Lung (tissue), 11 donors: ENCODE measurements at regions not wholly inside any gene's neighbourhood (a gene's known extent, or its start where the extent isn't known, plus 50 kb on each side); places are given as distances from the start of the nearest gene placed in this dataset.

Experiments
- ATAC-seq: fragments of 200-7000 bp; cut with Tn5 transposase; one replicate; pipeline ENCODE4 v1.9.1; 2020; ENCODE audit warnings: moderate number of reproducible peaks; ENCODE audit not compliant: insufficient read depth, low FRiP score
- DNase-seq, 3 donors: peaks; one replicate each; pipeline ENCODE4 v3.0.0-alpha.2; 2013 to 2017
- H3K27ac ChIP-seq, 2 donors: one replicate each; pipeline ENCODE4 v1.5.1; 2013; ENCODE audit warnings: mild to moderate bottlenecking in 2 of 2, moderate library complexity in 2 of 2, control low read depth in 1 of 2, inconsistent platforms in 1 of 2, low read depth in 1 of 2, low read length in 1 of 2
- H3K27me3 ChIP-seq, 3 donors: one replicate each; pipeline ENCODE4 v1.5.1; 2013; ENCODE audit warnings: low read length in 2 of 3; ENCODE audit not compliant: control insufficient read depth in 3 of 3, insufficient read depth in 3 of 3
- H3K36me3 ChIP-seq, 4 donors: one replicate each; pipeline ENCODE4 v1.5.1; 2013; ENCODE audit warnings: low read length in 4 of 4, mild to moderate bottlenecking in 1 of 4, moderate library complexity in 1 of 4; ENCODE audit not compliant: control insufficient read depth in 4 of 4, insufficient read depth in 4 of 4
- H3K4me1 ChIP-seq, 5 donors: one replicate each; pipeline ENCODE4 v1.5.1; 2013; ENCODE audit warnings: low read length in 5 of 5, mild to moderate bottlenecking in 2 of 5, moderate library complexity in 1 of 5; ENCODE audit not compliant: control insufficient read depth in 5 of 5, insufficient read depth in 5 of 5
- H3K4me3 ChIP-seq: one replicate; pipeline ENCODE4 v1.5.1; 2013; ENCODE audit warnings: mild to moderate bottlenecking, control low read depth, moderate library complexity
- H3K9ac ChIP-seq, 2 donors: one replicate each; pipeline ENCODE4 v1.5.1; 2013; ENCODE audit warnings: low read length in 2 of 2, control low read depth in 1 of 2; ENCODE audit not compliant: insufficient read depth in 1 of 2
- H3K9me3 ChIP-seq, 4 donors: one replicate each; pipeline ENCODE4 v1.5.1; 2013; ENCODE audit warnings: low read length in 3 of 4, mild to moderate bottlenecking in 1 of 4, moderate library complexity in 1 of 4; ENCODE audit not compliant: control insufficient read depth in 4 of 4, insufficient read depth in 3 of 4
- WGBS, 2 donors: extraction: QIAGEN DNeasy Blood & Tissue Kit; methylation state at CpG; one replicate each; pipeline ENCODE4 v1.1.7; 2013; 5-methylcytosine and 5-hydroxymethylcytosine counted together
- TF ChIP-seq, protein P1 (sequence below): IDR thresholded peaks from 2 replicates; pipeline ENCODE4 v1.5.1; 2012; ENCODE audit warnings: mild to moderate bottlenecking; ENCODE audit errors: control extremely low read depth, extremely low read depth
- donor health status: control.
- donor health status: control.
- donor health status: Bipolar disorder and iron deficiency.
- donor health status: healthy.
- donor health status: DM: yes; HTN: yes; CAD: no.

DNA sequence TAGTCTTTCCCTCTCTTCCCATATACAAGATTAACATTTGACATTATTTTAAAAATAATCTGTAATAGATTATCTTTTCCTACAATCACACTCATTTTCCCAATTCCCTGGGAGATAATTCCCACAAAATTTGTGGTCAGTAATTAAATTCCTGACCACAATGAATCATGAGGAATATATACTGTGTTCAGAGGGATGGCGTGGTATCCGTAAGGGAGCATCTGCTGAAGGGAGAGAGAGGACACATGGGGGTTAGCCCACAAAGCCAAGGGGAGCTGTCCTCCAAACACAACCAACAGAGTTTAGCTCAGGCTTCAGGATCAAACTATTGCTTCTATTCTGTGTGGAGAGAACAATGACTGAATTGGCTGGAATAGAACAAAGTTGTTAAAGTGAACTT, 57.1 kb upstream of the PPP2R5A start:
- no peak overlapping the region for H3K9ac ChIP-seq
- ATAC-seq (no peak), DNase-seq (no peak)
- H3K27me3 ChIP-seq, result no peaks in the 10 kb centered on the region
- H3K4me3 ChIP-seq, result no peak overlapping the region
- H3K27ac ChIP-seq, result peak overlapping the region in 1 of 2 donors; percentile 35
- peaks cover 0 to 9% (median 6%) of the 10 kb centered on the region in 5 donors for H3K4me1 ChIP-seq
- H3K36me3 ChIP-seq, result no peaks in the 10 kb centered on the region
- WGBS, 2 donors, result 97 to 100% methylated on average over 2 of the region's 2 CpGs
- no peaks in the 10 kb centered on the region for H3K9me3 ChIP-seq
- TF ChIP-seq, protein P1, sequence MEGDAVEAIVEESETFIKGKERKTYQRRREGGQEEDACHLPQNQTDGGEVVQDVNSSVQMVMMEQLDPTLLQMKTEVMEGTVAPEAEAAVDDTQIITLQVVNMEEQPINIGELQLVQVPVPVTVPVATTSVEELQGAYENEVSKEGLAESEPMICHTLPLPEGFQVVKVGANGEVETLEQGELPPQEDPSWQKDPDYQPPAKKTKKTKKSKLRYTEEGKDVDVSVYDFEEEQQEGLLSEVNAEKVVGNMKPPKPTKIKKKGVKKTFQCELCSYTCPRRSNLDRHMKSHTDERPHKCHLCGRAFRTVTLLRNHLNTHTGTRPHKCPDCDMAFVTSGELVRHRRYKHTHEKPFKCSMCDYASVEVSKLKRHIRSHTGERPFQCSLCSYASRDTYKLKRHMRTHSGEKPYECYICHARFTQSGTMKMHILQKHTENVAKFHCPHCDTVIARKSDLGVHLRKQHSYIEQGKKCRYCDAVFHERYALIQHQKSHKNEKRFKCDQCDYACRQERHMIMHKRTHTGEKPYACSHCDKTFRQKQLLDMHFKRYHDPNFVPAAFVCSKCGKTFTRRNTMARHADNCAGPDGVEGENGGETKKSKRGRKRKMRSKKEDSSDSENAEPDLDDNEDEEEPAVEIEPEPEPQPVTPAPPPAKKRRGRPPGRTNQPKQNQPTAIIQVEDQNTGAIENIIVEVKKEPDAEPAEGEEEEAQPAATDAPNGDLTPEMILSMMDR, result no peak

- TF ChIP-seq, protein P1, result no peak
- Histone ChIP-seq H3K4me3 (no peak overlapping the region), H3K27ac (no peak overlapping the region), H3K9me3 (no peaks in the 10 kb centered on the region), H3K9ac (no peak overlapping the region), H3K27me3 (no peaks in the 10 kb centered on the region), H3K36me3 (no peaks in the 10 kb centered on the region), H3K4me1 (peaks cover 0 to 9% (median 6%) of the 10 kb centered on the region in 5 donors)
- 65 to 86% methylated on average over 8 of the region's 8 CpGs for WGBS, 2 donors
- DNase-seq, result peak in 2 of 3 donors; percentile 25 to 52
- peak; percentile 76 for ATAC-seq
These were observed 56.6 kb upstream of the PPP2R5A start for GRCh38 chr1:212228591-212229119.

DNA sequence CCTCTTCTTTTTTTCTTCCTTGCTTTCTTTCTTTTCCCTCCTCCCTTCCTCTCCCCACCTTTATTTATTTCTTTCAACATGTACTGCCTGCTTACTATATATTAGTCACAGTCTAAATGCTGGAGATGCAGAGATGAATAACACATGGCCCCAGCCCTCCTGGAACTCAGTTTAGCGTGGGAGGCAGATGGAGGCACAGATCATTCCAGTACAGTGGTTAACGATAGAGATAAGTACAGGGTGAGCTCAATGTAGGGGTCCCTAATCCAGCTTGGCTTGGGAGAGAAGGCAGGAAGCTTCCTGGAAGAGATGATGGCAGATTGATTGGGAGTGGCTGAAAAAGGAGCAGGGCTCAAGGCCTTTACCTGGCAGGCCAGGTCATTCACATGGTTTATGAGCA, 55.6 kb upstream of the PPP2R5A start:
- no peaks in the 10 kb centered on the region for H3K9me3 ChIP-seq
- no peak overlapping the region for H3K4me3 ChIP-seq
- TF ChIP-seq, protein P1, result no peak
- H3K27ac ChIP-seq, result peak overlapping the region in 1 of 2 donors; percentile 17
- no peaks in the 10 kb centered on the region for H3K27me3 ChIP-seq
- H3K4me1 ChIP-seq, result peaks cover 0 to 12% (median 6%) of the 10 kb centered on the region in 5 donors
- WGBS, 2 donors, result 89 to 97% methylated on average over 2 of the region's 2 CpGs
- ATAC-seq (no peak), DNase-seq (no peak)
- H3K36me3 ChIP-seq, result no peaks in the 10 kb centered on the region
- H3K9ac ChIP-seq, result no peak overlapping the region

DNA sequence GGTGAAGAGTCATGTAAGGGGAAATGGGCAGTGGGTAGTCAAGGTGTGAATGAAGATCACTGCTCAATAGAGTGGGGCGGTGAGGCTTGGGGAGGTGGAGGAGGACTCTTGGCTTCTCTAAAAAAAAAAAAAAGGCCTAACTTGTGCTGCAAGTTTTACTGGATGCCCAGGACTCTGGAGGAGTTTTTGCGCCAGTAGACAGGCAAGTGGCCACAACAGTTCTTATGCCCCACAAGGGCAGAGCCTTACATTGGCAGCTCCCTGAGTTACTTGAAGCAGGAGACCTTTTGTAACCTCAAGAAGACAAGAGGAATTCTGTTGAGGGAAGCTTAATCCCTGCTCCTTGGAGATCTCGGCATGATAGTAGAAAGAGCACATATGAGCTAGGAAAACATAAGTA, 54.9 kb upstream of the PPP2R5A start:
- ATAC-seq, result no peak

More for the DNA sequence above, 54.9 kb upstream of the PPP2R5A start:
- Histone ChIP-seq H3K4me3 (no peak overlapping the region), H3K27ac (no peak overlapping the region), H3K4me1 (peaks cover 0 to 17% (median 6%) of the 10 kb centered on the region in 5 donors), H3K9ac (no peak overlapping the region), H3K36me3 (no peaks in the 10 kb centered on the region), H3K27me3 (no peaks in the 10 kb centered on the region), H3K9me3 (no peaks in the 10 kb centered on the region)
- WGBS, 2 donors, result 75 to 94% methylated on average over 3 of the region's 3 CpGs
- TF ChIP-seq, protein P1, result no peak
- no peak for DNase-seq
